Breast epithelium (tissue), 3 donors: ENCODE measurements at regions not wholly inside any gene's neighbourhood (a gene's known extent, or its start where the extent isn't known, plus 50 kb on each side); places are given as distances from the start of the nearest gene placed in this dataset.
"Not testable (repeated sequence)": the region's sequence is repeated elsewhere in the genome, so short reads cannot be mapped to it uniquely, and the experiment has no call there.

Experiments used
- POLR2A ChIP-seq: fragments of 450-650 bp; IDR thresholded peaks from one replicate; pipeline ENCODE4 v1.6.1; 2016; ENCODE audit warnings: antibody characterized with exemption, mild to moderate bottlenecking, moderate library complexity
- POLR2AphosphoS5 ChIP-seq, 3 donors: sonication (generic); formaldehyde crosslinking; IDR thresholded peaks; one replicate each; pipeline ENCODE4 v1.6.1; 2017; ENCODE audit warnings: antibody characterized with exemption in 3 of 3
- TF ChIP-seq, protein P1 (sequence below), 3 donors: fragments of 450-650 bp; IDR thresholded peaks; one replicate each; pipeline ENCODE4 v1.5.1; 2016 to 2017; ENCODE audit warnings: antibody characterized with exemption in 3 of 3, mild to moderate bottlenecking in 3 of 3, moderate library complexity in 3 of 3

DNA sequence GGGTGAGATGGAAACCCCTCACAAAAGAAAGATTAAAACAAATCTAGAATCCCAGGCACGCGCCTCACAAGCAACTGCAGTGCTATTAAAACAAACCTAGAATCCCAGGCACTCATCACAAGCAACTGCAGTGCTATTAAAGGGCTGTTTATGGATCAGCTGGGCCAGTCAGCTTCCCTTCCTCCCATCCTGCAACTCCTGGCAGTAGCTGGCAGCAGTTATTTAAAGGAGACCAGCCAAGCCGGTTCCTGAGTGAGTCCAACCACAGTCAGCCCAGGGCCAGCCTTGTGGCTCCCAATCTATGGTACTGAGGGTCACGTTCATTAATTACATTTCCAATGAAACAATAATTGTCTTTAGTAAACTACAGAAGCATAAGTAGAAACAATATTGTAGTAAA lies 1673.5 kb downstream of the SPATA31A7 start:
- not testable (repeated sequence) for TF ChIP-seq POLR2A
- TF ChIP-seq, protein P1, sequence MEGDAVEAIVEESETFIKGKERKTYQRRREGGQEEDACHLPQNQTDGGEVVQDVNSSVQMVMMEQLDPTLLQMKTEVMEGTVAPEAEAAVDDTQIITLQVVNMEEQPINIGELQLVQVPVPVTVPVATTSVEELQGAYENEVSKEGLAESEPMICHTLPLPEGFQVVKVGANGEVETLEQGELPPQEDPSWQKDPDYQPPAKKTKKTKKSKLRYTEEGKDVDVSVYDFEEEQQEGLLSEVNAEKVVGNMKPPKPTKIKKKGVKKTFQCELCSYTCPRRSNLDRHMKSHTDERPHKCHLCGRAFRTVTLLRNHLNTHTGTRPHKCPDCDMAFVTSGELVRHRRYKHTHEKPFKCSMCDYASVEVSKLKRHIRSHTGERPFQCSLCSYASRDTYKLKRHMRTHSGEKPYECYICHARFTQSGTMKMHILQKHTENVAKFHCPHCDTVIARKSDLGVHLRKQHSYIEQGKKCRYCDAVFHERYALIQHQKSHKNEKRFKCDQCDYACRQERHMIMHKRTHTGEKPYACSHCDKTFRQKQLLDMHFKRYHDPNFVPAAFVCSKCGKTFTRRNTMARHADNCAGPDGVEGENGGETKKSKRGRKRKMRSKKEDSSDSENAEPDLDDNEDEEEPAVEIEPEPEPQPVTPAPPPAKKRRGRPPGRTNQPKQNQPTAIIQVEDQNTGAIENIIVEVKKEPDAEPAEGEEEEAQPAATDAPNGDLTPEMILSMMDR (IDR thresholded peaks at IDR 0.05): not testable (repeated sequence)
- TF ChIP-seq POLR2AphosphoS5 (IDR thresholded peaks at IDR 0.05): peak in 1 of 3 donors; percentile 17
